ENCODE measurements at regions not wholly inside any gene's neighbourhood (a gene's known extent, or its start where the extent isn't known, plus 50 kb on each side); places are given as distances from the start of the nearest gene placed in this dataset.
"Not testable (repeated sequence)": the region's sequence is repeated elsewhere in the genome, so short reads cannot be mapped to it uniquely, and the experiment has no call there.

DNA sequence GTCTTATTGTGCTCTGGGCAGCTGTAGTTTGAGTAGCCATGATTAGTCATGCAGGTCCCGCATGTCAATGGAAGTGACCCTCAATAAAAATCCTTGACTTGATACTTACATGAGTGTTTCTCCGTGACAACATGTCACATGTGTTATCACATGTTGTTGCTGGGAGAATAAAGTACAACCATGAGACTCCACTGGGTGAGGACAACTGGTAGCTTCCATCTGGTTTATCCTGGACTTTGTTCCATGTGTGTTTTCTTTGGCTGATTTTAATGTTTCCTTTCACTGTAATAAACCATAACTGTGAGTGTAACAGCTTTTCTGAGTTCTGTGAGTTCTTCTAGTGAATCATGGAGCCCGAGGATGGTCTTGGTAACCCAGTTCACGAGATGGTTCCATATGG, 63.1 kb upstream of the NDN start:
- FAIRE-seq (no peak), DNase-seq (ENCODE audit: low spot score) (no peak)

DNA sequence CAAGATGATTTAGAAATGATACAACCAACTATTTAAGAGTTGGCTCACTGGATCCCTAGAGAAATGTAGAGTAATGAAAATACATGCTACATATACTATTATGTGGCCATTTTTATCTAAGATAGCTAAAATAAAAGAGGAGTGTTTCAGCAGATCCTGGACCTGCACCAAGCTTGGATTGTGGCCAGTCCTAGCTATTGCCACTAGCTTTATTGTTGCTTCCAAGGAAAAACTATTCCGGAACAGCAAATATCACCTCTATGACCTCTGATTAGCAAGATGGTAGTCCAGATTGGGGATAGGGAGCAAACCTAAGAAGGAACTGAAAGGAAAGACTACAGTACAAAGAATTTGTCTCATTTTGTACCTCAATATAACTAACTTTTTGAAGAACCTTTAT, 63.7 kb upstream of the NDN start:
- DNase-seq (ENCODE audit: low spot score) (no peak), FAIRE-seq (no peak)

DNA sequence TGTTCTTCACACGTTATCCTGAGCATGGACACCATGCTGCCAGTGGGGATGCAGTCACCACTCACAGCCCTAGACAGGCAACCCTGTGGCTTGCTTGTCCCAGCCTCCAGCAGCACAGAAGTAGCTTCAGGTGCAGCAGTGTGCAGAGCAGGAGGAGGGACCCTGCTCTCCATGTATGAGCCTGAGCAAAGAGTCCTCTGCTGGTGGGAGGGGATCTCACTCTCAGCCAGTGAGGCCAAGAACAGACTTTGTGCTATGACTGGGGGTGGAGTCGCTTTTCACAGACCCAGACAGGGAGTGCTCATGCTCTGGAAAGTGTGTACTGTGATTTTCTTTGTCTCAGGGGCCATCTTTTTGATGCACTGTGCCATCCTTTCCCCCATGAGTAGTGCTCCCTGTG, 66.1 kb upstream of the NDN start:
- no peak for DNase-seq (ENCODE audit: low spot score)
- FAIRE-seq = no peak

DNA sequence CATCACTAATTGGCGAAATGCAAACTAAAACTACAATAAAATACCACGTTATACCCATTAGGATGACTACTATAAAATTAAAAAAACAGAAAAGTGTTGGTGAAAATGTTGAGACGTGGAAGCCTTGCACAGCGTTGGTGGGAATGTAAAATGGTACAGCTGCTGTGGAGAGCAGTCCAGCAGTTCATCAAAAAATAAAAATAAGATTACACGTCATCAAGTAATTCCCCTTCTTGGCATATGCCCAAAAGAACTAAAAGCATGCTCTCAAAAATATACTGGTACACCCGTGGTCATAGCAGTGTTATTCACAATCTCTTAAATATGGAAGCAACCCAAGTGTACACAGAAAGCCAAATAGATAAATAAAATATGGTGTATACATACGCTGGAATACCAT, 71.8 kb upstream of the NDN start:
- FAIRE-seq (no peak), DNase-seq (ENCODE audit: low spot score) (no peak)

DNA sequence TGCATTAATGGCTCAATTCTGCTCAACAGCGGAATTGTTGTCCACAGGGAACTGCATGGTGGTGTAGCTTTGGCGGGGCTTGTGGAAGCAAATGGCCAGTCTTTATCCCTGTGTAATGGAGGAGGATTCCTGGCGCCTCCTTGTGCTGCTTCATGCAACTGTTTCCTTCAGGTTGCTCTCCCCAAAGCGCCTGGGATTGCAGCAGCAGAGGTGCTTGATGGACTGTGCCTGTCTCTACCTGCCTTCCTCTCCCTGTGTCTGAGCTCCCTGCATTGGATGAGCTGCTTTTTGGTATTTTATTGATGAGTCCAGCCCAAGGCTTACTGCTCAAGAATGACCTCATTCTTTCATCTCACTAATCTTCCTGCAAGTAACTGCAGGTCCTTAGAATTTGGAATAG, 72.9 kb upstream of the NDN start:
- DNase-seq (ENCODE audit: low spot score) (no peak), FAIRE-seq (no peak)

DNA sequence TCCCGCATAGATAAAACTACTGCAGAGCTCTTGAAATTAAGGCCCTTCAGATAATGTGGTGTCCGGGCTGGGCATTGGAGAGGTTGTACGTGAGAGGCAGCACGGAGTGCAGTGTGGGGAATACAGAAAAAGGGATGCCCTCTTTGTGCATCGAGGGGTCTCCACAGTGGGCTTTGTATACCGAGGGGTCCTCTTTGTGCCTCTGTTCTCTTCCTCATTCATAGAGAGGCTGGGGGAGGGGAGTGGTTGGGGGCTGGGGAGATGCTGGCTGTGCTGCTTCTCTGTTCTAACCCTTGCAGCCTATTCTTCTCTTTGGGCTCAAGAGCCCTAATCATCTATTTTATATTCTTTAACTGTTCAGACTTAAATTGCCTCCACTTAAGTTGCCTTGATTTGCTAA, 74.3 kb upstream of the NDN start:
- FAIRE-seq (no peak), DNase-seq (ENCODE audit: low spot score) (no peak)

DNA sequence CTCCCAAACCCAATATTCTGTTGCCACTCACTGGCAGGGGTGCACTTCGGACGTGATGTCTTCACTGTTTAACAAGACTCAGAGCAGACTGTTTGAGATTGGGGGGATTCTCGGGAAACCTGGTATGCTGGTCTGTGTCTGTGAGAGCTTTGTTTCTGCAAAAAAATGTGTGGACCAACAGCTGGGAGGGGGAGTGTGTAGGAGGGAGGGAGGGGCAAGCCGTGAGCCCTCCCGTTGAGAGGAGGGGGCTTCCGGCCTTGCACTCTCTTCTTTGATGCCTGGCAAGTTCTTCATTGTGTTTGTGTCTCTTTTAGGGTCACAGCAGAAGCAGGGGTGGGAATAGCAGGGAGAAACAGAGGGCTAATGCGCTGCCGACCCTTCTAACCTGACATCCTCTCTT, 74.9 kb upstream of the NDN start:
- FAIRE-seq (no peak), DNase-seq (ENCODE audit: low spot score) (no peak)

DNA sequence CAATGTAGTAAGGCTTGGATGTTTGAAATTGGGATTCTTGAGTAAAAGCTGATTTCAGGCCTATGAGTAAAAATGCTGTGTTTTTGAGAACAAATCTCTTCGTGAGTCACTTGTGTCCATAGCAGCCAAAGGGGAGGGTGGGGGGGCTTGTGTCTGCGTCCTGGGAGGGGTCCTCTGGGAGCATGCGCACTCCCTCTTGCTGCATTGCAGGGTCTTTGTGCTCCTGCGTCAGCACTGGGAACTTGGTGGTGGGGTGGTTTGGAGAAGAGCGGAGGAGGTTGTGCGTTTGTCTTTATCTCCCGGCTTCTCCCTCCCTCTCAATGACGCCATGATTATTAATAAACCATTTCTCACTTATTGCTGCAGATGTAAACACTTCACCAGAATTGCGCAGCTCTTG, 75.9 kb upstream of the NDN start:
- no peak for FAIRE-seq

DNA sequence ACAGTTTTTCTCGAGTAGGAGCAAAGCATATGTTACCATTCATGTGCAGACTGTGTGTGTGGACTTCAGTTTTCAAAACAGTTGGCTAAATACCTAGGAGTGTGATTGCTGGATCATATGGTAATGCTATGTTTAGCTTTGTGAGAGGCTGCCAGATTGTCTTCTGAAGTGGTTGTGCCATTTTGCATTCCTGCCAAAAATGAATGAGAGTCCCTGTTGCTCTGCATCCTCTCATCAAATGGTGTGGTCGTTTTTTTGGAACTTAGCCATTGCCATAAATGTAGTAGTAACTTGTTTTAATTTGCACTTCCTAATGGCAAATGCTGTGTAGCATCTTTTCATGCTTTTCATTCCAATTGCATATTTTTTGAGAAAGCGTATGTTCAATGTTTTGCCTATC, 77.2 kb upstream of the NDN start:
- FAIRE-seq = no peak
- DNase-seq (ENCODE audit: low spot score) = no peak

More for the DNA sequence above, 75.9 kb upstream of the NDN start:
- DNase-seq (ENCODE audit: low spot score) = no peak

DNA sequence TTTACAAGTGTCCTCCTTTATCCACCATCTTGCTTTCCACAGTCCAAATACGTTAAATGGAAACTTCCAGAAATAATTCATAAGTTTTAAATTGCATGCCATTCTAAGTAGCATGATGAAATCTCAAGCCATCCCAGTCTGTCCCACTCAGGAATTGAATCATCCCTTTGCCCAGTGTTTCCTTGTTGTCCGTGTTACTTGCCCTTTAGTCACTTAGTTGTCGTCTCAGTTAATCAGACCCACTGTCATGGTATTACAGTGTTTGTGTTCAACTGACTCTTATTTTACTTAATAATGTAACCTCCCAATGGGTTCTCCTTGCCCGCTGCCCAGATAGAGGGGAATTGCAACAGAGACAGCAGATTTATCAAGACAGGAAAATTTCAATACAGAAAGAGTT, 77.6 kb upstream of the NDN start:
- no peak for FAIRE-seq
- DNase-seq (ENCODE audit: low spot score) = no peak

DNA sequence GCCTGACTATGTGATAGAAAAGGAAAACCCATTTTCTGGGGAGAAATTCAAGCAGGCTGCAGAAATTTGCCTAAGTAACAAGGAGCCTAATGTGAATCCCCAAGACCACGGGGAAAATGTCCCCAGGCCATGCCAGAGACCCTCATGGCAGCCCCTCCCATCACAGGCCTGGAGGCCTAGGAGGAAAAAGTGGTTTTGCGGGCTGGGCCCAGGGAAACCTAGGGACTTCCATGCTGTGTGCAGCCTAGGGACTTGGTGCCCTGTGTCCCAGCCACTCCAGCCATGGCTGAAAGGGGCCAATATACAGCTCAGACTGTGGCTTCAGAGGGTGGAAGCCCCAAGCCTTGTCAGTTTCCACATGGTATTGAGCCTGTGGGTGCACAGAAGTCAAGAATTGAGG, 79.7 kb upstream of the NDN start:
- FAIRE-seq; DNase-seq (ENCODE audit: low spot score): not testable (repeated sequence)

DNA sequence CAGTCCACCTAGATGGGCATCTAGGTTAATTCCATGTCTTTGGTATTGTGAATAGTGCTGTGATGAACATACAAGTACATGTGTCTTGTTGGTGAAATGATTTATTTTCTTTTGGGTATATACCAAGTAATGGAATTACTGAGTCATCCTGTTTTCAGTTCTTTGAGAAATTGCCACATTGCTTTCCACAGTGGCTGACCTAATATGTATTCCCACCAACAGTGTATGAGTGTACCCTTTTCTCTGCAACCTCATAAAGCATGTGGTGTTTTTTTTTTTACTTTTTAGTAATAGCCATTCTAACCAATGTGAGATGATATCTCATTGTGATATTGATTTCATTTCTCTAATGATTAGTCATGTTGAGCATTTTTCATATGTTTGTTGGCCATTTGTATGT, 86.0 kb upstream of the NDN start:
- FAIRE-seq (no peak), DNase-seq (ENCODE audit: low spot score) (no peak)

DNA sequence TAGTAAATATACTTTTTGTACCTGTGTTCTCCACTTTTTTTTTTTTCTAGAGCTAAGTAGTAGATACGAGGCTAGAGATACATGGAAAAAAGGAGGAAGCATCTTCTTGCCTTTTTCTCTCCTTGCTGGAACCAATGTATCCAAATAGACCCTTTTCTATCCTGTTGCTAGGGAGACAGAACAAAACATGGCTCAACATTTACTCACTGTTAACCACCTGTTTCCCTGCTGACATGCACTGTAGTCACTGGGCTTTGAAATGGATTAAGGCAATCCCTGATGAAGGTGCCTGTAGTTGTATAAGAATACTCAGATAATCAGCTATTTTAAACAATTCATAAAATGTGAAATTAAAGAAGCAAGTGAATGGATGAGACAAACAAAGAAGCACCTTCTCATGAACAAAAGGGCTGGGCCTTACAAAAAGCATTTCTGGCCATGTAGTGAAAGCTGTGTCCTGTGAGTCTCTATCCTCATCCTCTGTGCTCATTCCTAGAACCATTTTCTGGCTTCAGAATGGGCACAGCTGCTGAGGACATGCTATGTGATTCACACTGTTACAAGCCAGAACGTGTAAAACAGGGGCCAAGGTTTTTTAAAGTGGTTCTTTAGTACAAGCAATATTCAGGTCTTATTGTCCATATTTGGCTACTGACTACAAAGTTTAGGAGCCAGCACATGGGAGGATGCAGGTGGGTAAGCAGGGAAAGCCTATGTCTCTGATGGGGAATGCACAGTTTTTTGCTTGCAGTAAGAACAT, 100.4 kb upstream of the NDN start:
- FAIRE-seq (no peak), DNase-seq (ENCODE audit: low spot score) (no peak)

DNA sequence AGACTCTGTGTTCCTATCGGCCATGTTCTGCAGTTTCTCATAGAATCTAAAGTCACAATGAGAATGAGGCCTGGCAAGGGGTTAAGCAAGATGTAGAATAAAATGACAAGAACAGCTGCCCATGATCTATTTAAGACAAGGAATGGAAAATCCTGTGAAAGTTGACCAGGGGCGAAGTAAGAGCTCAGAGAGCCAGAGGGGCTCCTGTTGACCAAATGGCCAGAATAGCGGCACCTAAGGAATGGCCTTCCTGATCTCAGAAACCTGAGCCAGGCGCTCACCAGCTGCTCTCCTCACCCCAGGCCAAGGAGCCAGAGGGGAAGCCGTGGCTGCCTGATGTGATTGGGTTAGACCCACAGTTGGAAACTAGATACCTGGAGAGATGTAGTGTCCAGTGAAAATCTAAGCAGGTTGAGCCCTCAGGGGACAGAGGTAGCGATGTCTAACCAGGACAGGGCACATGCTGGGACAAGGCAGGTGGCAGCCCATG, 106.1 kb upstream of the NDN start:
- DNase-seq (ENCODE audit: low spot score) (no peak), FAIRE-seq (no peak)

DNA sequence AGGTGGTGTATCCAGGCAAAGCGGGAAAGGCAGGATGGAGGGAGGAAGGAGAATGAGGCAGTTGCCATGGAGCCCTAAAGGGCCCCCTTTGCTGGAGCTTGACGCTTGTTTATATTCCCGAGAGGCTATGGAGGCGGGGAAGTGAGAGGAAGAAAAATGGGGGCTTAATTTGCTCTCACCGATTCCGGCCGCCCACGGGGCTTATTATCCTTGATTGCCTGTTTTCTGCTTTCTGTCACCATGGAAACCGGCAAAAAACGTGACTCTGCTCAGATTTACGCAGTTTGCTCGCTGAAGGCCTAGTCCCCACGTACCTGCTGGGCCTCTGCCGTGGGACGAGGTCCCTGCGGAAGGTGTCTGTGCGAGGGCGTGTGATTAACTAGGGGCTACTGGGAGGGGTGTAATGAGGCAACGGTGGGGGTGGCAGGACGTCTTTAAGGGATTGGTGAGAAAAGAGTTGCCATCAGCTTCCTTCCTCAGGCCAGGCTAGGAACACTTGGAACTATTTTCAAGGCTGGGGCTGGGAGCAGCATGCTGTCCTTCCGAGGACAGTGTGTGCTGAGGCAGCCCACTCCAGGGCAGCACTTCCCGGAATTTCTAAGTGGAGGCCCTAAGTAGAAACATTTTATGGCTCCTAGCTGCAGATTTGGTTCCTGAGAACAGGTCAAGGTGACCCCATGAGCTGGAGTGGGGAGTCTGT, 110.8 kb upstream of the NDN start:
- FAIRE-seq = no peak
- DNase-seq (ENCODE audit: low spot score) = no peak

DNA sequence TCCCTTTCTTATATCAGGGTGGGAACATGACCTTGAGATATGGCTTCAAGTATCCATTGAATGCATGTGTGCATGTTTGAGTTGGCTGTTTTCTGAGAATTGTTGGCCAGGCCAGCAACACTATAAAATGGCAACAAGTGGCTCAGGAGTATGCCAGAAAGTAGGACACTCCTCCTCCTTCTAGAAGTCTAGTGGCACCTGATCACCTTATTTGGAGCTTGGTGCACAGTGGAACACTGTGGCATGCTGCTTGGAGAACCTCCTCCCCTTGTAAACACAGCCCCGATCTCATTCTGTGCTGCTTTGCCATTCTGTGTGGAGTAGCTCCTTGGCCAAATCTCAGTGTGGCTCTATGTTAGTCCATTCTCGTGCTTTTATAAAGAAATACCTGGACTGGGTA, 114.8 kb upstream of the NDN start:
- DNase-seq (ENCODE audit: low spot score) = no peak
- no peak for FAIRE-seq

DNA sequence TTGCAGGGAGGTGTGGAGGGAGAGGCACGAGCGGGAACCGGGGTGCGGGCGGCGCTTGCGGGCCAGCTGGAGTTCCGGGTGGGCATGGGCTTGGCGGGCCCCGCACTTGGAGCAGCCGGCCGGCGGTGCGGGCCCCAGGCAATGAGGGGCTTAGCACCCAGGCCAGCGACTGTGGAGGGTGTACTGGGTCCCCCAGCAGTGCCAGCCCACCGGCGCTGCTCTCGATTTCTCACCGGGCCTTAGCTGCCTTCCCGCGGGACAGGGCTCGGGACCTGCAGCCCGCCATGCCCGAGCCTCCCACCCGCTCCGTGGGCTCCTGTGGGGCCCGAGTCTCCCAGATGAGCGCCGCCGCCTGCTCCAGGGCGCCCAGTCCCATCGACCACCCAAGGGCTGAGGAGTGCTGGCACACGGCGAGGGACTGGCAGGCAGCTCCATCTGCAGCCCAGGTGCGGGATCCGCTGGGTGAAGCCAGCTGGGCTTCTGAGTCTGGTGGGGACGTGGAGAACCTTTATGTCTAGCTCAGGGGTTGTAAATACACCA, 115.9 kb upstream of the NDN start:
- DNase-seq (ENCODE audit: low spot score); FAIRE-seq: not testable (repeated sequence)

DNA sequence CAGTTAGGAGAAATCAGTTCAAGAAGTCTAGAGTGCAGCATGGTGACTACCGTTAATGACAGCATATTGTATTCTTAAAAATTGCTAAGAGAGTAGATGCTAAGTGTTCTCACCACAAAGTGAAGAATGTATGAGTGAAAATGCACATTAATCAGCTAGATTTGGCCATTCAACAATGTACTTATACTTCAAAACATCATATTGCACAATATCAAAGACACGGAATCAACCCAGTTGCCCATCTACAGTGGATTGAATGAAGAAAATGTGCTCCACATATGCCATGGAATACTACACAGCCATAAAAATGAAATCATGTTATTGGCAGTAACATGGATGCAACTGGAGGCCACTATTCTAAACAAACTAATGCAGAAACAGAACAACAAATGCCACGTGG, 119.9 kb upstream of the NDN start:
- no peak for DNase-seq (ENCODE audit: low spot score)
- no peak for FAIRE-seq

DNA sequence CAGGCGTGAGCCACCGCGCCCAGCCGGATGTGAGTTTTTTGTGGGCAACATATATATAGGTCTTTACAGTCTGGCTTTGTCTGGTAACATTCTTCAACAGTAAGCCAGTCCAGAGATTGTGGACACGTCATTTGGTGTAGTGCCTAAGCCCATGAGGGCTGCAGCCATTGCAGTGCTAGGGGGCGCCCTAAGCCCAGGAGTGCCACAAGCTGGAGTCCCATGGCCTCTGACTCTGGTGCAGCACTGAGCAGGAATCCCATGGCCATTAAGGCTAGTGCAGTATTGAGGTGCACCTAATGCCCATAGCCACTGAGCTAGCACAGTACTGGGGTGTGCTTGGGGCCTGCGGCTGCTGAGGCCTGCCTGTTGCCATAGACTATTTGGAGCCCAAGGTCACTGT, 136.4 kb upstream of the NDN start:
- no peak for DNase-seq (ENCODE audit: low spot score)
- no peak for FAIRE-seq

DNA sequence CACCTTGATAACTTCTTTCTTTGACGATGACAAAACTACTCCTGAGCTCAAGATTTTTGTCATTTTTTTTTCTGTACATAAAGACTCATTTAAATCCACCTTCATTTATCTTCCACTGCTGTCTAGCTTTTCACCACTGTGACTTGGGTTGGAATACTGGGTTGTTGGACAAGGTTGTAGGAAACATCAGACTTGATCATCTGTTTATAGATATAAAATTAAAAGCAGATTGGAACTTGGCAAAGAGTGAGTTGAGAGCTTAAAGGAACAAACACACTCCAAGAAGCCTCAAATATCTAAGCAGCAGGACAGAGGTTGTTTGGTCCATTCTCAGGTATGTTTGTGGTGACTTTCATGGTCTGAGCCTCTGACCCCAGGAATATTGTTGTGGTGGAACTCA, 141.7 kb upstream of the NDN start:
- DNase-seq (ENCODE audit: low spot score) (no peak), FAIRE-seq (no peak)

DNA sequence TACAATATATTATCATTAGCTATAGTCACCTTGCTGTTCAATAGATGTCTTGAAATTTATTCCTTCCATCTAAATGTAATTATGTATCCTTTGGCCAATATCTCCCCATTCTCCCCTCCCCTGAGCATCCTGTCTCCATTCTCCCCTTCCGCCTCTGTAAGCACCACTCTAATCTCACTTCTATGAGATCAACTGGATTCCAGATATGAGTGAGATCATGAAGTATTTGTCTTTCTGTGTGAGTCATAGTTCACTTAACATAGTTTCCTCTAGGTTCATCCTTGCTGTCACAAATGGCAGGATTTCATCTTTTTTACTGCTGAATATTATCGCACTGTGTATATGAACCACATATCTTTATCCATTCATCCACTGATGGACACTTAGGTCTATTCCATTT, 148.8 kb upstream of the NDN start:
- DNase-seq (ENCODE audit: low spot score) (no peak), FAIRE-seq (no peak)

DNA sequence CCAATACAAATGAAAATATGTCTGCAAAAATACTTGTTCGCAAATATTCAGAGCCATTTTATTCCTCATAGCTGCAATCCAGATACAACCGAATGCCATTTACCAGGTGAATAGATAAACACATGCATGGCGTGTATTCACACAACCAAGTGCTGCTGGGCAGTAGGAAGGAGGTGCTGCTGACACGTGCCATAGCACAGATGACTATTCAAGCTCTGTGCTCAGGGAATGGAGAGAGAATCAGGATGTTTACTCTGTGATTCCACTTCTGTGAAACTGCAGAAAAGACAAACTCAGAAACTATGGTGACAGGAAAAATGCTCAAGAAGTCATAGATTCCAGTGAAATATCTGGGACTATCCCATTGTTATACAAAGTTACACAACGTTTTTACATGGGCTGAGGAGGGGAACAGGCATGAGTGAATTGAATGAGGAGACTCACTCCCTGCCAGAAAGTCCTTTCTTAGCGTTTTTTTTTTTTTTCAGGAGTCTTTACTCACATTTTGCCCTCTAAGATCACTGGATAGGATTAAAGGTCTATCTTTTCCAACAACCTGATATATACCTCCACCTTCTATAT, 152.9 kb upstream of the NDN start:
- no peak for DNase-seq (ENCODE audit: low spot score)
- no peak for FAIRE-seq

DNA sequence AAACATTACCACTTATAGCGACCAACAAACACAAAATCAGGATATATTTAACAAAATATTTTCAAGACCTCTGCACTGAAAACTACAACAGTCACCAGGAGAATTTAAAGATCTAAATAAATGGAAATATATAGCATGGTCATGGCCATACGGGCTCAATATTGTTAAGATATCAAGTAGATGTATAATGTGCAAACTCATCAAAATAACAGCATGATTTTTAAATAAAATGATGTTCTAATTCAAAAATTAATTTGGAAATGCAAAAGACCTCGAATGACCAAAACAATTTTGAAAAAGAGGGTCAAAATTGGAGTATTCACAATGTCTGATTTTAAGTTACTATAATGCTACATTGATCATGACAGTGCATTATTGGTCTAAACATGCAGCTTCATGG, 159.1 kb upstream of the NDN start:
- no peak for FAIRE-seq
- no peak for DNase-seq (ENCODE audit: low spot score)
